HCT116 (cell line): ENCODE measurements at regions not wholly inside any gene's neighbourhood (a gene's known extent, or its start where the extent isn't known, plus 50 kb on each side); places are given as distances from the start of the nearest gene placed in this dataset.

ENCODE experiments used
- ATAC-seq: fragments of 200-7000 bp; cut with Tn5 transposase; 2 replicates; pipeline ENCODE4 v1.9.1; 2020; ENCODE audit warnings: mild to moderate bottlenecking, moderate library complexity
- BruUV-seq: library from RNA; stranded (reverse); fragments of 400-500 nt; replicated peaks from 2 replicates; lab custom pipeline; 2021; lab: Mats Ljungman, UMichigan
- CTCF ChIA-PET: fragments of 300-600 bp; sonication (Branson Sonifier 250); formaldehyde crosslinking; loops from one replicate; lab custom pipeline; 2021; ENCODE audit warnings: antibody characterized with exemption; lab: Charles Lee
- POLR2A ChIA-PET: fragments of 300-600, 350-600 bp; sonication (Branson Sonifier 250); formaldehyde crosslinking; loops from one replicate; lab custom pipeline; 2021; ENCODE audit warnings: antibody characterized with exemption; lab: Charles Lee
- RAD21 ChIA-PET, 2 experiments: fragments of 300-600 bp; sonication (Branson Sonifier 250); formaldehyde crosslinking; loops; one replicate each; lab custom pipeline; 2023; ENCODE audit warnings: low total read pairs in 2 of 2; ENCODE audit not compliant: uncharacterized antibody in 2 of 2, unreplicated experiment in 2 of 2, low non-redundant PET in 1 of 2; lab: Charles Lee
- DNase-seq: peaks from one replicate; pipeline ENCODE4 v3.0.0-alpha.2; 2010; ENCODE audit warnings: low read depth, low spot score
- H2AFZ ChIP-seq: fragments of 200-600 bp; shearing (Covaris generic), sonication (generic); 2 replicates; pipeline ENCODE4 v1.6.1; 2017; ENCODE audit warnings: low read depth, mixed run types, mixed read lengths, antibody characterized with exemption, low read length; ENCODE audit not compliant: poor library complexity, severe bottlenecking
- H3K27ac ChIP-seq: 2 replicates; pipeline ENCODE4 v1.5.1; 2012; ENCODE audit warnings: low read depth, low read length
- H3K27me3 ChIP-seq: fragments of 200-600 bp; sonication (generic); 2 replicates; pipeline ENCODE4 v1.6.1; 2016; ENCODE audit warnings: mixed run types, low read length, mixed read lengths; ENCODE audit not compliant: insufficient read depth
- H3K36me3 ChIP-seq, 2 experiments: fragments of 200-500 bp in 1 of 2; fragments of 200-600 bp in 1 of 2; sonication (Bioruptor generic) in 1 of 2; sonication (generic) in 1 of 2; 2 replicates each; pipeline versions ENCODE4 v1.5.1 to v1.6.1; 2014 to 2016; ENCODE audit warnings: low read length in 2 of 2, inconsistent platforms in 1 of 2, mixed read lengths in 1 of 2, mixed run types in 1 of 2; ENCODE audit not compliant: insufficient read depth in 2 of 2, control insufficient read depth in 1 of 2
- H3K4me1 ChIP-seq, 2 experiments: fragments of 200-600 bp in 1 of 2; sonication (generic) in 1 of 2; 2 replicates each; pipeline versions ENCODE4 v1.5.1 to v1.6.1; 2012 to 2017; ENCODE audit warnings: low read length in 2 of 2, inconsistent platforms in 1 of 2, mild to moderate bottlenecking in 1 of 2, mixed read lengths in 1 of 2, mixed run types in 1 of 2, moderate library complexity in 1 of 2; ENCODE audit not compliant: insufficient read depth in 2 of 2, control insufficient read depth in 1 of 2
- H3K4me2 ChIP-seq: fragments of 200-600 bp; sonication (generic); 2 replicates; pipeline ENCODE4 v1.6.1; 2017; ENCODE audit warnings: mixed run types, low read length, mixed read lengths
- H3K4me3 ChIP-seq, 2 experiments: fragments of 200-600 bp in 1 of 2; sonication (generic) in 1 of 2; replicated peaks in 1 of 2; 2 replicates each; pipeline ENCODE4 v1.5.1; 2011 to 2016; ENCODE audit warnings: low read length in 2 of 2, control low read depth in 1 of 2, low read depth in 1 of 2, mild to moderate bottlenecking in 1 of 2, mixed read lengths in 1 of 2, mixed run types in 1 of 2
- H3K79me2 ChIP-seq: fragments of 200-600 bp; sonication (generic); 2 replicates; pipeline ENCODE4 v1.6.1; 2017; ENCODE audit warnings: mild to moderate bottlenecking, mixed run types, low read length, moderate library complexity, mixed read lengths; ENCODE audit not compliant: insufficient read depth
- H3K9ac ChIP-seq: fragments of 200-600 bp; sonication (generic); 2 replicates; pipeline ENCODE4 v1.6.1; 2016; ENCODE audit warnings: low read length, mixed read lengths
- H3K9me2 ChIP-seq: fragments of 200-600 bp; sonication (generic), shearing (Covaris generic); 2 replicates; pipeline ENCODE4 v1.6.1; 2017; ENCODE audit warnings: mixed run types, mild to moderate bottlenecking, moderate library complexity; ENCODE audit not compliant: insufficient read depth
- H3K9me3 ChIP-seq, 2 experiments: fragments of 200-500 bp in 1 of 2; fragments of 200-600 bp in 1 of 2; sonication (Bioruptor generic) in 1 of 2; sonication (generic) in 1 of 2; 2 replicates each; pipeline ENCODE4 v1.6.1; 2014 to 2017; ENCODE audit warnings: low read length in 2 of 2, mixed read lengths in 2 of 2, inconsistent platforms in 1 of 2, low read depth in 1 of 2, mild to moderate bottlenecking in 1 of 2, mixed run types in 1 of 2, moderate library complexity in 1 of 2; ENCODE audit not compliant: control insufficient read depth in 1 of 2, insufficient read depth in 1 of 2
- H4K20me1 ChIP-seq: fragments of 200-600 bp; sonication (generic), shearing (Covaris generic); 2 replicates; pipeline ENCODE4 v1.6.1; 2017; ENCODE audit warnings: mixed run types, mild to moderate bottlenecking, moderate library complexity; ENCODE audit not compliant: insufficient read depth
- CBX3 ChIP-seq: IDR thresholded peaks from 2 replicates; pipeline ENCODE4 v1.6.1; 2012; ENCODE audit warnings: low read depth
- CEBPB ChIP-seq: IDR thresholded peaks from 2 replicates; pipeline ENCODE4 v1.6.1; 2012; ENCODE audit warnings: low read depth
- EGR1 ChIP-seq: IDR thresholded peaks from 2 replicates; pipeline ENCODE4 v1.6.1; 2012; ENCODE audit warnings: low read depth
- EZH2 ChIP-seq: fragments of 200-600 bp; sonication (generic); IDR thresholded peaks from 2 replicates; pipeline ENCODE4 v1.6.1; 2017; ENCODE audit warnings: antibody characterized with exemption, mixed run types
- EZH2phosphoT487 ChIP-seq: fragments of 200-600 bp; IDR thresholded peaks from 2 replicates; pipeline ENCODE4 v1.6.1; 2018; ENCODE audit warnings: antibody characterized with exemption, borderline replicate concordance
- FOSL1 ChIP-seq: IDR thresholded peaks from 2 replicates; pipeline ENCODE4 v1.6.1; 2012; ENCODE audit warnings: low read depth
- JUND ChIP-seq: IDR thresholded peaks from 2 replicates; pipeline ENCODE4 v1.6.1; 2012
- POLR2AphosphoS5 ChIP-seq: IDR thresholded peaks from 2 replicates; pipeline ENCODE4 v1.6.1; 2011; ENCODE audit warnings: mild to moderate bottlenecking, low read depth, low read length, moderate library complexity
- SIN3A ChIP-seq: IDR thresholded peaks from 2 replicates; pipeline ENCODE4 v1.6.1; 2012; ENCODE audit warnings: low read depth
- SP1 ChIP-seq: IDR thresholded peaks from 2 replicates; pipeline ENCODE4 v1.6.1; 2012; ENCODE audit warnings: low read depth
- SRF ChIP-seq: IDR thresholded peaks from 2 replicates; pipeline ENCODE4 v1.6.1; 2012; ENCODE audit warnings: low read depth
- TCF7L2 ChIP-seq: IDR thresholded peaks from 2 replicates; pipeline ENCODE4 v1.7.0; 2011; ENCODE audit warnings: borderline replicate concordance, inconsistent platforms; ENCODE audit not compliant: insufficient read depth, insufficient read length; ENCODE audit errors: extremely low read depth
- YY1 ChIP-seq: IDR thresholded peaks from 2 replicates; pipeline ENCODE4 v1.6.1; 2011; ENCODE audit warnings: low read length, low read depth, moderate library complexity, mild to moderate bottlenecking; ENCODE audit not compliant: insufficient replicate concordance; ENCODE audit errors: extremely low read depth
- ZFX ChIP-seq: fragments of 450-650 bp; IDR thresholded peaks from 2 replicates; pipeline ENCODE4 v1.6.1; 2017
- ZNF274 ChIP-seq: fragments of 200-500 bp; sonication (Bioruptor generic); IDR thresholded peaks from 2 replicates; pipeline ENCODE4 v1.6.1; 2014; ENCODE audit warnings: mild to moderate bottlenecking, low read depth, low read length, inconsistent platforms
- intact Hi-C: fragments of 100-400 bp; cut with micrococcal nuclease; formaldehyde crosslinking; loops from 2 replicates; pipeline ENCODE4 v1.10.0; 2022
- TF ChIP-seq, protein P1 (sequence below): IDR thresholded peaks from 2 replicates; pipeline ENCODE4 v1.6.1; 2012; ENCODE audit warnings: low read depth
- TF ChIP-seq, protein P2 (sequence below), 3 experiments: fragments of 200-600 bp in 1 of 3; sonication (generic) in 1 of 3; IDR thresholded peaks in 2 of 3; conservative IDR thresholded peaks in 1 of 3; 2 replicates each; pipeline ENCODE4 v1.5.1; 2012 to 2017; ENCODE audit warnings: low read depth in 2 of 3, low read length in 2 of 3, antibody characterized with exemption in 1 of 3, borderline replicate concordance in 1 of 3, control low read depth in 1 of 3, mild to moderate bottlenecking in 1 of 3, mixed read lengths in 1 of 3, mixed run types in 1 of 3, moderate library complexity in 1 of 3; ENCODE audit not compliant: insufficient read depth in 1 of 3
- TF ChIP-seq, protein P3 (sequence below): IDR thresholded peaks from 2 replicates; pipeline ENCODE4 v1.6.1; 2012

DNA sequence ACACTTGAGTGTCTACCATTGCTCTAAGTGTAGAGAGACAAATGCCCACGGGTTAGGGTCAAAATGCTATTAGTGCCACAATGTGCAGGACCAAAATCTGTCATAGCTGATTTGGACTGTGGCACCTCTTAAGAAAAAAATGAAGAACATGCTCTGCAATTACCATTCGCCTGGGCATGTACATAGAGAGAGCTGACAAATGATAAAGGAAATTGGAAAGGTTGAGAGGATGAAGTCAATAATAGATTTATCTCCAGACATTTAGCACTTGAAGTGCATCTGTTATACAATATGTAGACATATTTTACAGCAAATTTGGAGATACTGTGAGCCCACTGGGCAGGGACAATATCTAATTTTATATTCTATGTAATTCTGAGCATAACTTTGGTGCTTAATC lies 804.4 kb downstream of the SATB2 start:
- intact Hi-C loops, result no loop called here
- Histone ChIP-seq H3K79me2 (no peaks in the 10 kb centered on the region), H3K27ac (no peak overlapping the region), H3K9me2 (no peaks in the 10 kb centered on the region), H3K4me1 (no peaks in the 10 kb centered on the region), H2AFZ (no peak overlapping the region), H3K36me3 (no peaks in the 10 kb centered on the region), H4K20me1 (no peaks in the 10 kb centered on the region), H3K9me3 (no peaks in the 10 kb centered on the region), H3K9ac (no peak overlapping the region), H3K27me3 (0 out of 2 replicates have a peak, but pooled peaks cover 3% of the 10 kb centered on the region), H3K4me2 (no peak overlapping the region), H3K4me3 (no peak overlapping the region)
- BruUV-seq, result no TSS peak
- ChIA-PET RAD21 (no interaction called here), CTCF (no interaction called here), POLR2A (no interaction called here)
- TF ChIP-seq TCF7L2 (no peak), SIN3A (no peak), FOSL1 (no peak), CEBPB (no peak), CBX3 (no peak), POLR2AphosphoS5 (no peak), SP1 (no peak), ZFX (no peak), YY1 (no peak), EZH2 (no peak), ZNF274 (no peak), EGR1 (no peak), SRF (no peak), EZH2phosphoT487 (no peak), JUND (no peak)
- TF ChIP-seq, protein P1, sequence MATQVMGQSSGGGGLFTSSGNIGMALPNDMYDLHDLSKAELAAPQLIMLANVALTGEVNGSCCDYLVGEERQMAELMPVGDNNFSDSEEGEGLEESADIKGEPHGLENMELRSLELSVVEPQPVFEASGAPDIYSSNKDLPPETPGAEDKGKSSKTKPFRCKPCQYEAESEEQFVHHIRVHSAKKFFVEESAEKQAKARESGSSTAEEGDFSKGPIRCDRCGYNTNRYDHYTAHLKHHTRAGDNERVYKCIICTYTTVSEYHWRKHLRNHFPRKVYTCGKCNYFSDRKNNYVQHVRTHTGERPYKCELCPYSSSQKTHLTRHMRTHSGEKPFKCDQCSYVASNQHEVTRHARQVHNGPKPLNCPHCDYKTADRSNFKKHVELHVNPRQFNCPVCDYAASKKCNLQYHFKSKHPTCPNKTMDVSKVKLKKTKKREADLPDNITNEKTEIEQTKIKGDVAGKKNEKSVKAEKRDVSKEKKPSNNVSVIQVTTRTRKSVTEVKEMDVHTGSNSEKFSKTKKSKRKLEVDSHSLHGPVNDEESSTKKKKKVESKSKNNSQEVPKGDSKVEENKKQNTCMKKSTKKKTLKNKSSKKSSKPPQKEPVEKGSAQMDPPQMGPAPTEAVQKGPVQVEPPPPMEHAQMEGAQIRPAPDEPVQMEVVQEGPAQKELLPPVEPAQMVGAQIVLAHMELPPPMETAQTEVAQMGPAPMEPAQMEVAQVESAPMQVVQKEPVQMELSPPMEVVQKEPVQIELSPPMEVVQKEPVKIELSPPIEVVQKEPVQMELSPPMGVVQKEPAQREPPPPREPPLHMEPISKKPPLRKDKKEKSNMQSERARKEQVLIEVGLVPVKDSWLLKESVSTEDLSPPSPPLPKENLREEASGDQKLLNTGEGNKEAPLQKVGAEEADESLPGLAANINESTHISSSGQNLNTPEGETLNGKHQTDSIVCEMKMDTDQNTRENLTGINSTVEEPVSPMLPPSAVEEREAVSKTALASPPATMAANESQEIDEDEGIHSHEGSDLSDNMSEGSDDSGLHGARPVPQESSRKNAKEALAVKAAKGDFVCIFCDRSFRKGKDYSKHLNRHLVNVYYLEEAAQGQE, result no peak
- TF ChIP-seq, protein P2, sequence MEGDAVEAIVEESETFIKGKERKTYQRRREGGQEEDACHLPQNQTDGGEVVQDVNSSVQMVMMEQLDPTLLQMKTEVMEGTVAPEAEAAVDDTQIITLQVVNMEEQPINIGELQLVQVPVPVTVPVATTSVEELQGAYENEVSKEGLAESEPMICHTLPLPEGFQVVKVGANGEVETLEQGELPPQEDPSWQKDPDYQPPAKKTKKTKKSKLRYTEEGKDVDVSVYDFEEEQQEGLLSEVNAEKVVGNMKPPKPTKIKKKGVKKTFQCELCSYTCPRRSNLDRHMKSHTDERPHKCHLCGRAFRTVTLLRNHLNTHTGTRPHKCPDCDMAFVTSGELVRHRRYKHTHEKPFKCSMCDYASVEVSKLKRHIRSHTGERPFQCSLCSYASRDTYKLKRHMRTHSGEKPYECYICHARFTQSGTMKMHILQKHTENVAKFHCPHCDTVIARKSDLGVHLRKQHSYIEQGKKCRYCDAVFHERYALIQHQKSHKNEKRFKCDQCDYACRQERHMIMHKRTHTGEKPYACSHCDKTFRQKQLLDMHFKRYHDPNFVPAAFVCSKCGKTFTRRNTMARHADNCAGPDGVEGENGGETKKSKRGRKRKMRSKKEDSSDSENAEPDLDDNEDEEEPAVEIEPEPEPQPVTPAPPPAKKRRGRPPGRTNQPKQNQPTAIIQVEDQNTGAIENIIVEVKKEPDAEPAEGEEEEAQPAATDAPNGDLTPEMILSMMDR (IDR thresholded peaks at IDR 0.05 in 2 of 3, conservative IDR thresholded peaks at IDR 0.05 in 1 of 3; ENCODE audit: borderline replicate concordance in 1 of 3, insufficient read depth in 1 of 3, low read depth in 2 of 3, low read length in 2 of 3), result no peak
- TF ChIP-seq, protein P3, sequence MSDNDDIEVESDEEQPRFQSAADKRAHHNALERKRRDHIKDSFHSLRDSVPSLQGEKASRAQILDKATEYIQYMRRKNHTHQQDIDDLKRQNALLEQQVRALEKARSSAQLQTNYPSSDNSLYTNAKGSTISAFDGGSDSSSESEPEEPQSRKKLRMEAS, result no peak
- ATAC-seq, result no peak
- DNase-seq, result no peak
